AG09319 (cell line): ENCODE measurements at regions not wholly inside any gene's neighbourhood (a gene's known extent, or its start where the extent isn't known, plus 50 kb on each side); places are given as distances from the start of the nearest gene placed in this dataset.

Experiments
- DNase-seq: peaks from one replicate; pipeline ENCODE4 v3.0.0-alpha.2; 2010; ENCODE audit warnings: low read depth; ENCODE audit errors: extremely low read depth
- TF ChIP-seq, protein P1 (sequence below): IDR thresholded peaks from 2 replicates; pipeline ENCODE4 v1.5.1; 2011; ENCODE audit warnings: low read depth, mild to moderate bottlenecking, inconsistent platforms, low read length, moderate library complexity

DNA sequence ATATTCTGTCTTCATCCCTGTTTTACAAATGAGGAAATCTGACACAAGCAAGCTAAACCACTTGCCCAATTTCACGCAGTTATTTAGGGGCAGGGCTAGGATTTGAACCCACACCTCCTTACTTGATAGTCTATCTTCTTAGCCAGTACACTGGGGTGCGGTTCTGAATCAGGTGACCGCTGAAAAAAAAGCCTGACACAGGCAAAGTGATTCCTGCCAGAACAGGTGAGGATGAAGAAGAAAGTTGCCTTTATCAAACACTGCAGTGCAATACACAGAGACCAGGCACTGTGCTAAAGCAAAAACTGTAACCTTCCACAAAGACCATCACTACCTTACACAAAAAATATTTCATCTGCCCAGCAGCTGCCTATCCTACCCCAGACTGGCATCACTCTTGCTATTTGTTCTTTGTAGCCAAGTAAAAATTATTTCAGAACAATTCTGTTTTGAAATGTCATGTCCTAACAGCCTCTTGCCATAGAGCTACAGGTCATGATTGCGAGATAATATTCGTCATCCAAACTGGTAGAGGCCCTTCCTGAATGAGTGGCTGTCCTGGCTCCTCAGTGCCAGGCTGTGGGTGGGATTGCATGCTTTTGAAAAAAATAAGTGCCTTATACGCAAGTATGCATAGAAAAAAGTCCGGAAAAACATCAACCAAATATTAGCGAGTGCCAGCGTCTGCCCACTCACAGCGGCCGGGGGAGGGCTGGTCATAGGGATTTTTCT lies 142.3 kb upstream of the TPM1 start:
- TF ChIP-seq, protein P1, sequence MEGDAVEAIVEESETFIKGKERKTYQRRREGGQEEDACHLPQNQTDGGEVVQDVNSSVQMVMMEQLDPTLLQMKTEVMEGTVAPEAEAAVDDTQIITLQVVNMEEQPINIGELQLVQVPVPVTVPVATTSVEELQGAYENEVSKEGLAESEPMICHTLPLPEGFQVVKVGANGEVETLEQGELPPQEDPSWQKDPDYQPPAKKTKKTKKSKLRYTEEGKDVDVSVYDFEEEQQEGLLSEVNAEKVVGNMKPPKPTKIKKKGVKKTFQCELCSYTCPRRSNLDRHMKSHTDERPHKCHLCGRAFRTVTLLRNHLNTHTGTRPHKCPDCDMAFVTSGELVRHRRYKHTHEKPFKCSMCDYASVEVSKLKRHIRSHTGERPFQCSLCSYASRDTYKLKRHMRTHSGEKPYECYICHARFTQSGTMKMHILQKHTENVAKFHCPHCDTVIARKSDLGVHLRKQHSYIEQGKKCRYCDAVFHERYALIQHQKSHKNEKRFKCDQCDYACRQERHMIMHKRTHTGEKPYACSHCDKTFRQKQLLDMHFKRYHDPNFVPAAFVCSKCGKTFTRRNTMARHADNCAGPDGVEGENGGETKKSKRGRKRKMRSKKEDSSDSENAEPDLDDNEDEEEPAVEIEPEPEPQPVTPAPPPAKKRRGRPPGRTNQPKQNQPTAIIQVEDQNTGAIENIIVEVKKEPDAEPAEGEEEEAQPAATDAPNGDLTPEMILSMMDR = no peak
- no peak for DNase-seq

DNA sequence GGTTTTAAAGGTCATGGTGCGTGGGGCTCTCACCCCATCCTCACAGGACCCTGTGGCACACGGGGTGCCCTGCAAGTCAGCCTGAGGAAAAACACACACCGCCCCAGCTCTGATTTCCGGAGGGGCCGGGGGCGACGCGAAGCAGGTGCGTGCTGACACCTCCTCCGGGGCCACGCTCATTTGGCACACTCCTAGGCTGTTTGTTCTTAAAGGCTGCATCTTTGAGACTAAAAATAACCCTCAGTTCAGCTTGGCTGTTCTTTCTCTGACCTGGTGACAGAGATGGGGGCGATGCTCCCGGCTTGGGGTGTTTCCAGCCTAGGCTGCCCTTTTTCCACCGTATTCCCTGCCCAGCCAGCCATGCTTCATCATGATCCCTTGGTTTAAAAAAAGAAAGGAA lies 141.5 kb upstream of the TPM1 start:
- DNase-seq = no peak

DNA sequence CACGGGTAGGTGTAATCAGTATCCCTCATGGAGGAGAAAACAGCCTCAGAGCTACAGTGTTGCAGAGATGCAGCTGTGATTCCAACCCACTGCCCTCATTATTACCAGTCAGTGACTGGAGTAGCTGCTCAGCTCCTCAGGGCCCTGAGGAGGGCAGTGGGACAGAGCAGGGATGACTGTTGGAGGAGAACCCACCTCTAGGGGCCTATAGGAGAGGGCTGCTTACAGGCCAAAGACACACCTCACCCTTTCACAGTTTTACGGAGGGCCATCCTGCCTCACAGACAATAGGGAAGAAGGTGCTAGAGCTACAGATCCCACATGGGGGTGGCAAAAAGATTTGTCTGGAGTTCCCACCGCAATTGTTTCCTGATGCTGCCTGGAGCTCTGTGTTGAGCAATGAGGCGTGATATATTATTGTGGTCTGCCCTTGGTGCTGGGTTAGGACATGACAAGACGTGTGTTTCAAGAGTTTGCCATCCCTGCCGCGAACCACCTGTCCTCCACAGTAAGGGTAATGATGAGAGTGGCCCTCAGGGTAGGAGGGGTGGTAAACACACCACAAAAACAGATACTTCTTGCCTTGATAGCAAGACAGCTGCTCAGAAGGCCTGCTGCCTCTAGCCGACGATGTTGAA lies 140.5 kb upstream of the TPM1 start:
- DNase-seq = no peak
- TF ChIP-seq, protein P1 = no peak

More for the DNA sequence above, 141.5 kb upstream of the TPM1 start:
- TF ChIP-seq, protein P1 = no peak

DNA sequence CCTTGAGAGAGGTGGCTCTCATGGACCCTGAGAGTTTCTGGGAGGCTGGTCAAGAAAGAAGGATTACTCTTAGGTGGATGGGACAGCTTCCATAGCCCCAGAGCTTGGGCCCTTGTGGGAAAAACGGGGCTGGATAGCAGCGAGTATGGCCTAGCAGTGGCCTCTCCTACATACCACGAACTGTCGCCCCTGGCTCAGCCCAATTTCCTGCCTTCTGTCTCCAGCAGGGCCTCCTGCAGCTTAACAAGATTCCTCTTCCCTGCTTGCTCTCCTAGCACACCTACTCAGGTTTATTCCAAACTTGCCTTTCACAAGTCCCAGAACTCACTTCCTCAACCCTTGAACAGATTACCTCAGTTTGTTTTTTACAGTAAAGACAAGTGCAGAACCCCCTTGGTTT lies 139.7 kb upstream of the TPM1 start:
- DNase-seq = no peak
- TF ChIP-seq, protein P1 = no peak

DNA sequence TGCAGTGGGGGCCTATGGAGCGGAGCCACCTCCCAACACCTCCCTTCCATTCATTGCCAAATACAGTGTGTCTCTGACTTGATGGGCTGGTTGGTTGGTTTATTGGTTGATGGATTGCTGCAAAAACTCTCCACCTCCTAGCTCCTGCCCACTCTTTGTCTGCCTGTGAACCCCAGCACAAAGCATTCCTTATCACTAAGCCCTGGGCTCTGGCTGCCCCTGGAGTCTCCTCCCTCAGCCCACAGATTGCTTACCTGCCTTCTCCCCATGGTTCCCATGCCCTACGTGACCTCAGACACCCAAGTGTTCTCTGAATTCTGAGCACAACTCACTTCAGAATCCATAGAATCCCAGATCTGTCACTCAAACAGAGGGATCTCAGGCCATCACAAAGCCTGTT lies 139.1 kb upstream of the TPM1 start:
- DNase-seq = no peak
- TF ChIP-seq, protein P1 = no peak

DNA sequence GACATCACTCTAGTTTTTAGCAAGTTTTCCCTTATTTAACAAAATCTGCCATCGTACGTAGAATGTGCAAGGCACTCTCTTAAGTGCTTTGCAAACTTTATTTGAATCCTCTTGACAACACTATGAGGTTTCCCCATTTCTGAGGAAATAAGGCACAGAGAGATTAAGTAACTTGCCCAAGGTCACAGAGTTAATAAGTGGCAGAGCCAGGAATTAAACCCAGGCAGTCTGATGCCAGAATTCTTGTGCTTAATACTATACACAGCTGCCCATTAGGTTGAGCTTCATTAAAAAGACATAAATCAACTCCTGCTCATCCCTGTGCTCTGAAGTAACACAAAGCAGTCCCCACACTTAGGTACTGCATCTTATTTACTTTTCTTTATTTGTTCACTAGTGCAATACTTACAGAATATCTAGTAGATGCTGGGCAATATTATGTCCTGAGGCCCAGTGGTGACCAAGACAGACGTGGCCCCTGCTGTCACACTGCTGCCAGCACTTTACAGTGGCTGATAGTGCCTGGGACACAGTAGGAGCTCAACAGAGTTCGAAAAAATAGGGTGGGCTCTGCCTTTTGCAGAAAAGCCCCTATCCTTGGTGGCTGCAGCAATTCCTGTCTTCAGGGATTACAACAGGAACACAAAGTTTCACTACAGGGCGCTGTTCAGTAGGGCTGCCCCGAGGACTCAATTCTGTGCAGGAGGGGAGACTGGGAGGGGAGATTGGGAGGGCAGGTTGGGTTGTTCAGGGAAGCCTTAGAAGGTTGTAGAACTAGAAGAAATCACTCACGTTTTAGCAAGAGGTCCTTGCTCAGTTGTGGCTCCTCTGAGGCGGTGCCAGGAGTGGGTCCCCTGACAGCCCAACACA lies 138.3 kb upstream of the TPM1 start:
- no peak for DNase-seq
- TF ChIP-seq, protein P1 = no peak

DNA sequence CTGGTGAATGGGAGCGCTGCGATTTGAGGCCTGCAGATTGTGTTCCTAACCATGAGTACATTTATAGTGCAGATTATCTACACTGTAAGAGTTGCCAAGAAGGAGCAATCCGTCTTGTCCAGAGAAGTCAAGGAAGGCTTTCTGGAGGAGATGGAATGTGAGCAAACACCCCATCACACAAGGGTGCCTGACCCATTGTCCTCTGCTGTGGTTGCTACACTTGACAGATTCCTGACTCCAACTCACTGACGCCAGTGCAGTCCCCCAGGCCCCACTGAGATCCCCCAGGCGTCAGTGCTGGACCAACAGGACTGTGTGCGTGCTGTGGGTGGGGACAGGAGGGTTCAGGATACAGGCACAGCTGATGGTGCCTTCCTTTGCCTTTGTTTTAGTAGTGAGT lies 135.9 kb upstream of the TPM1 start:
- TF ChIP-seq, protein P1 = no peak
- no peak for DNase-seq
